Lung (tissue), 11 donors: ENCODE measurements at regions not wholly inside any gene's neighbourhood (a gene's known extent, or its start where the extent isn't known, plus 50 kb on each side); places are given as distances from the start of the nearest gene placed in this dataset.

ENCODE experiments used
- ATAC-seq: fragments of 200-7000 bp; cut with Tn5 transposase; one replicate; pipeline ENCODE4 v1.9.1; 2020; ENCODE audit warnings: moderate number of reproducible peaks; ENCODE audit not compliant: insufficient read depth, low FRiP score
- DNase-seq, 3 donors: peaks; one replicate each; pipeline ENCODE4 v3.0.0-alpha.2; 2013 to 2017
- H3K27ac ChIP-seq, 2 donors: one replicate each; pipeline ENCODE4 v1.5.1; 2013; ENCODE audit warnings: mild to moderate bottlenecking in 2 of 2, moderate library complexity in 2 of 2, control low read depth in 1 of 2, inconsistent platforms in 1 of 2, low read depth in 1 of 2, low read length in 1 of 2
- H3K27me3 ChIP-seq, 3 donors: one replicate each; pipeline ENCODE4 v1.5.1; 2013; ENCODE audit warnings: low read length in 2 of 3; ENCODE audit not compliant: control insufficient read depth in 3 of 3, insufficient read depth in 3 of 3
- H3K36me3 ChIP-seq, 4 donors: one replicate each; pipeline ENCODE4 v1.5.1; 2013; ENCODE audit warnings: low read length in 4 of 4, mild to moderate bottlenecking in 1 of 4, moderate library complexity in 1 of 4; ENCODE audit not compliant: control insufficient read depth in 4 of 4, insufficient read depth in 4 of 4
- H3K4me1 ChIP-seq, 5 donors: one replicate each; pipeline ENCODE4 v1.5.1; 2013; ENCODE audit warnings: low read length in 5 of 5, mild to moderate bottlenecking in 2 of 5, moderate library complexity in 1 of 5; ENCODE audit not compliant: control insufficient read depth in 5 of 5, insufficient read depth in 5 of 5
- H3K4me3 ChIP-seq: one replicate; pipeline ENCODE4 v1.5.1; 2013; ENCODE audit warnings: mild to moderate bottlenecking, control low read depth, moderate library complexity
- H3K9ac ChIP-seq, 2 donors: one replicate each; pipeline ENCODE4 v1.5.1; 2013; ENCODE audit warnings: low read length in 2 of 2, control low read depth in 1 of 2; ENCODE audit not compliant: insufficient read depth in 1 of 2
- H3K9me3 ChIP-seq, 4 donors: one replicate each; pipeline ENCODE4 v1.5.1; 2013; ENCODE audit warnings: low read length in 3 of 4, mild to moderate bottlenecking in 1 of 4, moderate library complexity in 1 of 4; ENCODE audit not compliant: control insufficient read depth in 4 of 4, insufficient read depth in 3 of 4
- CTCF ChIP-seq: IDR thresholded peaks from 2 replicates; pipeline ENCODE4 v1.5.1; 2012; ENCODE audit warnings: mild to moderate bottlenecking; ENCODE audit errors: control extremely low read depth, extremely low read depth
- WGBS, 2 donors: extraction: QIAGEN DNeasy Blood & Tissue Kit; methylation state at CpG; one replicate each; pipeline ENCODE4 v1.1.7; 2013; 5-methylcytosine and 5-hydroxymethylcytosine counted together
- donor health status: control.
- donor health status: control.
- donor health status: Bipolar disorder and iron deficiency.
- donor health status: healthy.
- donor health status: DM: yes; HTN: yes; CAD: no.

DNA sequence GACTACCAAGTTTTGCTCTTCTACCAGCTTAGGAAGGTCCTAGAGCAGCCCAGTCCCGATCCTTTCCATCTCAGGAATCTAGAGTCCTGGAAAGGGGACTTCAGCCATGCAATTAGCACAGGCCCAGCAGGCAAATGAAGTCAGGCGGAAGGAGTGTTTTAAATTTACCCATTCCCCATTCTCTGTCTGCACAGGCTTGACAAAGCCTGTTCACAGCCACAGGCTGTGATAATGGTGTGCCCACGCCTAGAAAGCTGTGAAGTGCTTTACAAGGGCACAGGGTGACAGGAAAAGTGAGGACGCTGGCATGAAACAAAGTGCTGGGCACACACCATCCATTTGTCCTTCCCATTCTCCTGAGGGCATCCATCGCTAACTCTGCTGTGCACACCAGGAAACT is 79.0 kb downstream of the PITPNM2 start:
- H3K9ac ChIP-seq = no peak overlapping the region
- H3K9me3 ChIP-seq = no peaks in the 10 kb centered on the region
- no peak overlapping the region for H3K4me3 ChIP-seq
- WGBS, 2 donors = 87 to 89% methylated on average over 5 of the region's 5 CpGs
- no peak for TF ChIP-seq CTCF
- DNase-seq = no peak
- H3K4me1 ChIP-seq = peaks cover 3 to 37% (median 18%) of the 10 kb centered on the region in 5 donors
- ATAC-seq = no peak
- H3K27me3 ChIP-seq = no peaks in the 10 kb centered on the region
- no peaks in the 10 kb centered on the region for H3K36me3 ChIP-seq
- peak overlapping the region in 1 of 2 donors; percentile 80 for H3K27ac ChIP-seq

DNA sequence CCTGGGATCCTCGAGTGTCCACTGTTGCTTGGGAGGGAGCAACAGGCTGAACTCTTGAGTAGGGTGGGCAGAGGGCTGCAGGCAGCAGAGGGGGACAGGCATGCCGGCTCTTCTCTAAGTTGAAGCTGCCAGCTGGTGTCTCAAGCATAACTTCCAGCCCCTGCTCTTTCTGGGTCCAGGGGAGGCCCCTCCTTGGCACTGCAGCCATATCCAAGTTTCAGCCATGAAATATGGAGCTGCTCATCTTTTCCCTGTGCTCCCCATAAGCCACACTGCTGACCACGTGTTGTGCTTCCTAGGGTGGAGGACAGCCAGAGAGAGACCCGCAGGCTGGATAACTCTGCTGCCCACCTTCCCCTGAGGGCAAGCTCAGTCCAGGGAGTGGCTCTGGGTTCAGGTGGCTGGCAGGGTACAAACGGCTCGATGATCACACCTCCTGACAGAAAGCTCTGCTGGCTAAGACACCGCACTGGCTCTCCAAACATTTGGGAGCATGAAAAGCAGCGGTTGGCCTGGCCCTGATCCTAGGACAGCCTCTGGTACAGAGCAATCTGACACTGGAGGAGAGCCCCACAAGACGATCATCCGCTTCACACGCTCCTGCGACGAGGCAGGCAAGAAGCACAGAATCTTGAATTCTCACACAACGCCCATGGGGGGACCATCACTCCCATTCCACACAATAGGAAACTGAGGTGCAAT is 79.6 kb downstream of the PITPNM2 start:
- DNase-seq (peak in 1 of 3 donors; percentile 40), ATAC-seq (no peak)
- peak overlapping the region; percentile 27 to 80 for H3K27ac ChIP-seq
- H3K9ac ChIP-seq = no peak overlapping the region
- 76 to 82% methylated on average over 14 of the region's 14 CpGs for WGBS, 2 donors
- no peak for TF ChIP-seq CTCF
- no peak overlapping the region for H3K4me3 ChIP-seq
- H3K27me3 ChIP-seq = no peaks in the 10 kb centered on the region
- H3K4me1 ChIP-seq = peaks cover 3 to 38% (median 18%) of the 10 kb centered on the region in 5 donors
- no peaks in the 10 kb centered on the region for H3K9me3 ChIP-seq
- no peaks in the 10 kb centered on the region for H3K36me3 ChIP-seq

- Histone ChIP-seq H3K9ac (no peak overlapping the region), H3K4me1 (peaks cover 3 to 41% (median 18%) of the 10 kb centered on the region in 5 donors), H3K27me3 (no peaks in the 10 kb centered on the region), H3K36me3 (no peaks in the 10 kb centered on the region), H3K27ac (peak overlapping the region; percentile 39 to 80), H3K9me3 (no peaks in the 10 kb centered on the region), H3K4me3 (no peak overlapping the region)
- 73 to 74% methylated on average over 14 of the region's 14 CpGs for WGBS, 2 donors
- TF ChIP-seq CTCF = no peak
- ATAC-seq (no peak), DNase-seq (no peak)
Measured at GRCh38 chr12:123070267-123071081, 80.4 kb downstream of the PITPNM2 start.
